K562 (cell line): ENCODE measurements at regions not wholly inside any gene's neighbourhood (a gene's known extent, or its start where the extent isn't known, plus 50 kb on each side); places are given as distances from the start of the nearest gene placed in this dataset.

ENCODE experiments used
- ATAC-seq: fragments of 200-7000 bp; cut with Tn5 transposase; 3 replicates; pipeline ENCODE4 v1.9.1; 2020; ENCODE audit warnings: moderate library complexity
- BruUV-seq: library from RNA; stranded (reverse); fragments of 400-500 nt; replicated peaks from 2 replicates; lab custom pipeline; 2021; lab: Mats Ljungman, UMichigan
- CTCF ChIA-PET: fragments of 300-600 bp; formaldehyde crosslinking; extraction: SDS; loops from one replicate; lab custom pipeline; 2021; ENCODE audit warnings: low intra/inter-chr PET ratio; lab: Yijun Ruan, JAX
- POLR2A ChIA-PET: fragments of 300-600, 350-650 bp; sonication (Branson Sonifier 250); formaldehyde crosslinking; extraction: SDS; loops from one replicate; lab custom pipeline; 2021; ENCODE audit warnings: antibody characterized with exemption, inconsistent platforms; lab: Yijun Ruan, JAX
- DNase-seq, 4 experiments: peaks; one replicate each; pipeline versions ENCODE4 v3.0.0 to v3.0.0-alpha.2; 2011 to 2018; ENCODE audit warnings: low spot score in 3 of 4, mixed read lengths in 3 of 4; ENCODE audit errors: extremely low read depth in 1 of 4
- FAIRE-seq: peaks from 2 replicates; lab custom pipeline; 2011; peaks lifted over from hg19 to GRCh38; lab: Jason Lieb, UNC
- H2AFZ ChIP-seq: 2 replicates; pipeline ENCODE4 v1.6.0; 2011; ENCODE audit warnings: low read depth, low read length, control low read depth, inconsistent platforms
- H3K27ac ChIP-seq: fragments of 200-600 bp; 3 replicates; pipeline ENCODE4 v1.8.0; 2011; ENCODE audit warnings: low read depth, mild to moderate bottlenecking, control low read depth, inconsistent platforms, low read length, moderate library complexity, mixed read lengths; ENCODE audit errors: extremely low read depth
- H3K27me3 ChIP-seq, 2 experiments: fragments of 300-600 bp in 1 of 2; 2 replicates in 1 of 2; 3 replicates in 1 of 2; pipeline versions ENCODE4 v1.6.0 to v1.8.0; 2011; ENCODE audit warnings: inconsistent platforms in 2 of 2, low read length in 2 of 2, mild to moderate bottlenecking in 1 of 2, mixed read lengths in 1 of 2, moderate library complexity in 1 of 2; ENCODE audit not compliant: control insufficient read depth in 2 of 2, insufficient read depth in 2 of 2
- H3K36me3 ChIP-seq: fragments of 300-600 bp; 3 replicates; pipeline ENCODE4 v1.8.0; 2011; ENCODE audit warnings: mild to moderate bottlenecking, low read length, inconsistent platforms; ENCODE audit not compliant: control insufficient read depth, insufficient read depth
- H3K4me1 ChIP-seq, 2 experiments: fragments of 200-600 bp in 1 of 2; replicated peaks in 1 of 2; 2 replicates in 1 of 2; 3 replicates in 1 of 2; pipeline versions ENCODE4 v1.5.1 to v1.8.0; 2011; ENCODE audit warnings: inconsistent platforms in 2 of 2, low read length in 2 of 2, mild to moderate bottlenecking in 1 of 2, mixed read lengths in 1 of 2, moderate library complexity in 1 of 2; ENCODE audit not compliant: control insufficient read depth in 2 of 2, insufficient read depth in 2 of 2
- H3K4me2 ChIP-seq: 2 replicates; pipeline ENCODE4 v1.6.1; 2011; ENCODE audit warnings: low read length, control low read depth, inconsistent platforms, mixed read lengths; ENCODE audit not compliant: insufficient read depth
- H3K4me3 ChIP-seq: fragments of 200-600 bp; sonication (generic), shearing (Covaris generic); 2 replicates; pipeline ENCODE4 v1.5.1; 2016; ENCODE audit warnings: control low read depth, inconsistent platforms
- H3K79me2 ChIP-seq: fragments of 200-600 bp; 3 replicates; pipeline ENCODE4 v1.8.0; 2011; ENCODE audit warnings: low read length, inconsistent platforms; ENCODE audit not compliant: control insufficient read depth, insufficient read depth
- H3K9ac ChIP-seq, 2 experiments: 2 replicates each; pipeline versions ENCODE4 v1.6.0 to v1.6.1; 2011; ENCODE audit warnings: low read depth in 2 of 2, low read length in 2 of 2, control low read depth in 1 of 2, inconsistent platforms in 1 of 2, mild to moderate bottlenecking in 1 of 2, mixed read lengths in 1 of 2; ENCODE audit not compliant: insufficient read depth in 1 of 2
- H3K9me1 ChIP-seq: one replicate; pipeline ENCODE4 v1.6.0; 2011; ENCODE audit warnings: inconsistent platforms, mild to moderate bottlenecking, low read length, moderate library complexity; ENCODE audit not compliant: control insufficient read depth, insufficient read depth
- H3K9me3 ChIP-seq: replicated peaks from 2 replicates; pipeline ENCODE4 v1.5.1; 2011; ENCODE audit warnings: low read depth, low read length, inconsistent platforms; ENCODE audit not compliant: control insufficient read depth, insufficient read depth
- H4K20me1 ChIP-seq: replicated peaks from 2 replicates; pipeline ENCODE4 v1.6.1; 2011; ENCODE audit warnings: low read length, inconsistent platforms, mixed read lengths; ENCODE audit not compliant: control insufficient read depth, insufficient read depth
- ATF1 ChIP-seq, 2 experiments: fragments of 450-650 bp in 1 of 2; IDR thresholded peaks; 2 replicates each; pipeline ENCODE4 v1.6.1; 2016; ENCODE audit warnings: missing compliant biosample characterization in 1 of 2, missing genetic modification characterization in 1 of 2
- GTF2E2 ChIP-seq: fragments of 200-800 bp; sonication (Bioruptor generic); IDR thresholded peaks from 2 replicates; pipeline ENCODE4 v1.6.1; 2016; ENCODE audit warnings: missing genetic modification characterization, missing compliant biosample characterization
- SOX6 ChIP-seq: fragments of 450-650 bp; IDR thresholded peaks from 2 replicates; pipeline ENCODE4 v1.6.1; 2014; ENCODE audit warnings: mild to moderate bottlenecking
- SPI1 ChIP-seq: IDR thresholded peaks from 2 replicates; pipeline ENCODE4 v1.6.1; 2011; ENCODE audit warnings: low read depth, low read length, control low read depth, borderline replicate concordance
- TAF7 ChIP-seq: fragments of 450-650 bp; IDR thresholded peaks from 2 replicates; pipeline ENCODE4 v1.6.1; 2016; ENCODE audit warnings: missing genetic modification characterization, missing compliant biosample characterization
- ZNF324 ChIP-seq: fragments of 250-450 bp; sonication (Bioruptor Pico); IDR thresholded peaks from 2 replicates; pipeline ENCODE4 v1.4.0; 2020; ENCODE audit warnings: mild to moderate bottlenecking
- WGBS: fragments of 100-300 bp; shearing (Covaris generic); methylation state at CpG from one replicate; pipeline ENCODE4 v1.1.6; 2016; ENCODE audit warnings: low coverage, mixed read lengths; ENCODE audit not compliant: insufficient coverage; ENCODE audit errors: missing lambda C conversion rate; 5-methylcytosine and 5-hydroxymethylcytosine counted together
- in situ Hi-C: fragments of 300-500 bp; cut with MboI; formaldehyde crosslinking; loops from 4 replicates; pipeline ENCODE4 v1.15.0; 2018; ENCODE audit warnings: inconsistent platforms, mixed read lengths
- intact Hi-C: fragments of 100-400 bp; cut with micrococcal nuclease; formaldehyde crosslinking; loops from 2 replicates; pipeline ENCODE4 v1.14.2; 2022
- TF ChIP-seq, protein P1 (sequence below): fragments of 250-450 bp; sonication (Bioruptor Pico); IDR thresholded peaks from 2 replicates; pipeline ENCODE4 v1.4.0; 2020; ENCODE audit warnings: borderline replicate concordance
- TF ChIP-seq, protein P2 (sequence below): fragments of 450-650 bp; IDR thresholded peaks from 2 replicates; pipeline ENCODE4 v1.6.1; 2016; ENCODE audit warnings: mild to moderate bottlenecking

DNA sequence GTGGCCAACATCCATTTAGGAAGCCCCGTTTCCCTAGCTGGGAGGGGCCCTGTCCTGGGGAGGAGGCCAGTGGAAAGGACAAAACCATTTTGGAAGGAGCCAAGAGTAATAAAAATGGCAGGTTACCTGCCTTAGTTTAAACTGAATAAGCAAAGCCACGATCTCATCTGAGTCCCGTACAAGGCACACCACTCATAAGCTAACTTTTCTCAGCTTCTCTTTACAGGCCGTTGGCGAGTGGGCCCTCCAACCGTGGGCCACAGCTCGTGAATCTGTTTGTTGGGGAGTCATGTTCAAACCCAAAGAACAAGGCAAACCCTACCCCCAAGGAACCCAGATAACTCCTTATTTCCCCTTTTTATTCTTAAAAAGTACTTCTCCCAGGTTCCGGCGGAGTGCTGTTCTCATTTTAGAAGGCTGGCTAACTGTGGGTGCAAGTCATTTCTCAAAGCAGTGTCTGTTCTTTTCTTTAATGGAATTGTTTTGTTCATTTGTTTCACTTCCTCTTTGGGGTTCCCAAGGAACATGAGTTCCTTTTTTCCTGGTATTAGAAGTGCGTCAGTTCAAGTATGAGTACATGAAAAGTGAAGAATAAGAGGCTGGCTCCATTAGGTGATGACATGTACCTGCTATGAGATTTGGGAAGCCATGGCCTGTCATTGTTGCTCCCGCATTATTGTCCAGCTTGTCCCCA is 89.0 kb downstream of the PSMG1 start:
- intact Hi-C loops, result no loop called here
- H3K4me2 ChIP-seq, result no peak overlapping the region
- DNase-seq, result no peak
- CTCF ChIA-PET, result no interaction called here
- H3K27ac ChIP-seq, result no peak overlapping the region
- 0 out of 2 replicates have a peak, but pooled peaks have one; percentile 8 for TF ChIP-seq SOX6
- peak; percentile 88; the same call in 1 of the 2 replicates for TF ChIP-seq SPI1
- no peak for TF ChIP-seq ZNF324
- no peak overlapping the region for H3K4me3 ChIP-seq
- no peaks in the 10 kb centered on the region for H3K36me3 ChIP-seq
- peaks cover 51 to 84% of the 10 kb centered on the region in 2 experiments for H3K27me3 ChIP-seq
- in situ Hi-C loops, result no loop called here
- no peak overlapping the region for H3K9ac ChIP-seq
- H4K20me1 ChIP-seq, result peaks cover 14% of the 10 kb centered on the region
- POLR2A ChIA-PET, result interaction anchor here (0.7 to 1.7 kb wide), 6 partner anchors 9 to 202 kb away, joined by 3 to 8 read pairs (median 4); no protein-coding TSS in a partner anchor
- no peaks in the 10 kb centered on the region for H3K9me3 ChIP-seq
- no peak for ATAC-seq
- H3K9me1 ChIP-seq, result no peaks in the 10 kb centered on the region
- peaks cover 3 to 16% of the 10 kb centered on the region in 2 experiments; a peak in 3 of 5 replicates for H3K4me1 ChIP-seq
- FAIRE-seq, result no peak
- no TSS peak for BruUV-seq
- WGBS, result 18% methylated on average over 11 of the region's 11 CpGs
- H2AFZ ChIP-seq, result no peak overlapping the region
- no peaks in the 10 kb centered on the region for H3K79me2 ChIP-seq

DNA sequence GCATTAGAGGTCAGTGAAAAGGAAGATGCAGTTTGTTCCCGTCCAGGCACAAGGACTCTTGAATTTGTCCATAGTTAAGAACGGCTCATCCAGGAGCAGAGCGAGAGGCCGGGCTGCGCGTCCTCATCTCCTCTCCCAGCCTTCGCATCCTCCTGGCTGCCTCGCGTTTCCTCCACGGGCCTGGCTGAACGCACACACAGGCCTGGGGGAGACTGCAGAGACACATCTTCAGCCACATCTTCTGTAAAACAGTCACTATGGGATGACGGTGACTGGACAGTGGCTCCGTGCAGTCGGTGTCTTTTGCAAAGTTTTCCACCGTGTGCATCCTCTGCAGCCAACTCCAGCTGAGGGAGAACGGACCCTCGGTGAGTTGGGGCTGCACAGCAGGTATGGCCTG is 89.7 kb downstream of the PSMG1 start:
- Histone ChIP-seq H3K27ac (no peak overlapping the region), H3K4me1 (peaks cover 3 to 16% of the 10 kb centered on the region in 2 experiments; a peak in 3 of 5 replicates), H4K20me1 (peaks cover 14% of the 10 kb centered on the region), H3K27me3 (peaks cover 57 to 87% of the 10 kb centered on the region in 2 experiments), H3K4me3 (no peak overlapping the region), H3K4me2 (no peak overlapping the region), H3K79me2 (no peaks in the 10 kb centered on the region), H2AFZ (no peak overlapping the region), H3K9ac (no peak overlapping the region), H3K36me3 (no peaks in the 10 kb centered on the region), H3K9me1 (no peaks in the 10 kb centered on the region), H3K9me3 (no peaks in the 10 kb centered on the region)
- ChIA-PET POLR2A (interaction anchor here (0.7 to 1.7 kb wide), 4 partner anchors 9 to 201 kb away, joined by 3 to 8 read pairs (median 4); no protein-coding TSS in a partner anchor), CTCF (no interaction called here)
- TF ChIP-seq, protein P1, sequence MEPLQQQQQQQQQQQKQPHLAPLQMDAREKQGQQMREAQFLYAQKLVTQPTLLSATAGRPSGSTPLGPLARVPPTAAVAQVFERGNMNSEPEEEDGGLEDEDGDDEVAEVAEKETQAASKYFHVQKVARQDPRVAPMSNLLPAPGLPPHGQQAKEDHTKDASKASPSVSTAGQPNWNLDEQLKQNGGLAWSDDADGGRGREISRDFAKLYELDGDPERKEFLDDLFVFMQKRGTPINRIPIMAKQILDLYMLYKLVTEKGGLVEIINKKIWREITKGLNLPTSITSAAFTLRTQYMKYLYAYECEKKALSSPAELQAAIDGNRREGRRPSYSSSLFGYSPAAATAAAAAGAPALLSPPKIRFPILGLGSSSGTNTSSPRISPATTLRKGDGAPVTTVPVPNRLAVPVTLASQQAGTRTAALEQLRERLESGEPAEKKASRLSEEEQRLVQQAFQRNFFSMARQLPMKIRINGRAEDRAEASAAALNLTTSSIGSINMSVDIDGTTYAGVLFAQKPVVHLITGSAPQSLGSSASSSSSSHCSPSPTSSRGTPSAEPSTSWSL (CRISPR knock-in tag), result no peak
- TF ChIP-seq, protein P2, sequence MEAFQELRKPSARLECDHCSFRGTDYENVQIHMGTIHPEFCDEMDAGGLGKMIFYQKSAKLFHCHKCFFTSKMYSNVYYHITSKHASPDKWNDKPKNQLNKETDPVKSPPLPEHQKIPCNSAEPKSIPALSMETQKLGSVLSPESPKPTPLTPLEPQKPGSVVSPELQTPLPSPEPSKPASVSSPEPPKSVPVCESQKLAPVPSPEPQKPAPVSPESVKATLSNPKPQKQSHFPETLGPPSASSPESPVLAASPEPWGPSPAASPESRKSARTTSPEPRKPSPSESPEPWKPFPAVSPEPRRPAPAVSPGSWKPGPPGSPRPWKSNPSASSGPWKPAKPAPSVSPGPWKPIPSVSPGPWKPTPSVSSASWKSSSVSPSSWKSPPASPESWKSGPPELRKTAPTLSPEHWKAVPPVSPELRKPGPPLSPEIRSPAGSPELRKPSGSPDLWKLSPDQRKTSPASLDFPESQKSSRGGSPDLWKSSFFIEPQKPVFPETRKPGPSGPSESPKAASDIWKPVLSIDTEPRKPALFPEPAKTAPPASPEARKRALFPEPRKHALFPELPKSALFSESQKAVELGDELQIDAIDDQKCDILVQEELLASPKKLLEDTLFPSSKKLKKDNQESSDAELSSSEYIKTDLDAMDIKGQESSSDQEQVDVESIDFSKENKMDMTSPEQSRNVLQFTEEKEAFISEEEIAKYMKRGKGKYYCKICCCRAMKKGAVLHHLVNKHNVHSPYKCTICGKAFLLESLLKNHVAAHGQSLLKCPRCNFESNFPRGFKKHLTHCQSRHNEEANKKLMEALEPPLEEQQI, result no peak
- TF ChIP-seq GTF2E2 (tag), result no peak
- TF ChIP-seq TAF7 (tag), result no peak
- peak; percentile 10; the same call in 1 of the 2 replicates for TF ChIP-seq ATF1 (CRISPR knock-in tag; IDR thresholded peaks at IDR 0.05)
- TF ChIP-seq ATF1 (tag; IDR thresholded peaks at IDR 0.05), result no peak
- 35% methylated on average over 17 of the region's 17 CpGs for WGBS
- BruUV-seq, result no TSS peak
- FAIRE-seq, result no peak
- intact Hi-C loops (no loop called here), in situ Hi-C loops (no loop called here)
- no peak for ATAC-seq
- no peak for DNase-seq
